ENCODE measurements at regions not wholly inside any gene's neighbourhood (a gene's known extent, or its start where the extent isn't known, plus 50 kb on each side); places are given as distances from the start of the nearest gene placed in this dataset.

DNA sequence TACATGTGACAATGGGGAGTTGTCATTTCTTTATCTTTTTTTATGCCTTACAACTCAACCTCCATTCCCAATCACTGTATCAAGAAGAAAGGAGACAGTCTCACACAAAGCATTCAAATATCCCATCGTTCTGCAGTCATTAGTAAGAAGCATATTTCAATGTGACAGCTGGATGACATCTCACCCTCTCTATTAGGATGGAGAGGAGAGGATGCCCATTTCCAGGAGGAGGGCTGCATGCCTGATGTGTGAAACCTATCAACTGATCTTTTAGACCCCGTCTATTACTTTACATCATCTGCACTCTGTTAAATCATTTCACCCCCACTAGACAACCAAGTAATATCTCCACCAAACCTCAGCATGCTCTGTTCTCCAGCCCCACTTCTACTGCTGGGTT is 292.7 kb upstream of the CHAC2 start:
- TF ChIP-seq REST (IDR thresholded peaks at IDR 0.05; ENCODE audit: insufficient read depth in 1 of 2, low read depth in 2 of 2, low read length in 2 of 2) (no peak), SIN3A (IDR thresholded peaks at IDR 0.05; ENCODE audit: borderline replicate concordance, insufficient read depth, low read length) (no peak), POLR2AphosphoS5 (IDR thresholded peaks at IDR 0.05; ENCODE audit: low read depth, low read length) (no peak), FOXP2 (optimal IDR thresholded peaks at IDR 0.05; ENCODE audit: borderline replicate concordance, extremely low read depth, extremely low read length, insufficient read depth) (no peak), TAF1 (IDR thresholded peaks at IDR 0.05; ENCODE audit: borderline replicate concordance, insufficient read depth, low read length) (no peak)

- TF ChIP-seq REST (IDR thresholded peaks at IDR 0.05; ENCODE audit: insufficient read depth in 1 of 2, low read depth in 2 of 2, low read length in 2 of 2) (no peak), TAF1 (IDR thresholded peaks at IDR 0.05; ENCODE audit: borderline replicate concordance, insufficient read depth, low read length) (no peak), SIN3A (IDR thresholded peaks at IDR 0.05; ENCODE audit: borderline replicate concordance, insufficient read depth, low read length) (no peak), POLR2AphosphoS5 (IDR thresholded peaks at IDR 0.05; ENCODE audit: low read depth, low read length) (no peak), FOXP2 (optimal IDR thresholded peaks at IDR 0.05; ENCODE audit: borderline replicate concordance, extremely low read depth, extremely low read length, insufficient read depth) (no peak)
Measured at GRCh38 chr2:53473775-53474311, 293.8 kb upstream of the CHAC2 start.

GRCh38 chr2:53473236-53473635 is 294.4 kb upstream of the CHAC2 start:
- TF ChIP-seq POLR2AphosphoS5 (IDR thresholded peaks at IDR 0.05; ENCODE audit: low read depth, low read length) = no peak
- TF ChIP-seq FOXP2 (optimal IDR thresholded peaks at IDR 0.05; ENCODE audit: borderline replicate concordance, extremely low read depth, extremely low read length, insufficient read depth) = no peak
- TF ChIP-seq REST (IDR thresholded peaks at IDR 0.05; ENCODE audit: insufficient read depth in 1 of 2, low read depth in 2 of 2, low read length in 2 of 2) = no peak
- no peak for TF ChIP-seq SIN3A (IDR thresholded peaks at IDR 0.05; ENCODE audit: borderline replicate concordance, insufficient read depth, low read length)
- TF ChIP-seq TAF1 (IDR thresholded peaks at IDR 0.05; ENCODE audit: borderline replicate concordance, insufficient read depth, low read length) = no peak

- TF ChIP-seq REST (IDR thresholded peaks at IDR 0.05; ENCODE audit: insufficient read depth in 1 of 2, low read depth in 2 of 2, low read length in 2 of 2) (no peak), TAF1 (IDR thresholded peaks at IDR 0.05; ENCODE audit: borderline replicate concordance, insufficient read depth, low read length) (no peak), FOXP2 (optimal IDR thresholded peaks at IDR 0.05; ENCODE audit: borderline replicate concordance, extremely low read depth, extremely low read length, insufficient read depth) (no peak), SIN3A (IDR thresholded peaks at IDR 0.05; ENCODE audit: borderline replicate concordance, insufficient read depth, low read length) (no peak), POLR2AphosphoS5 (IDR thresholded peaks at IDR 0.05; ENCODE audit: low read depth, low read length) (no peak)
Measured at GRCh38 chr2:53467467-53468180, 300.0 kb upstream of the CHAC2 start.

All from PFSK-1 (cell line).